ENCODE measurements at regions not wholly inside any gene's neighbourhood (a gene's known extent, or its start where the extent isn't known, plus 50 kb on each side); places are given as distances from the start of the nearest gene placed in this dataset.
A peak's percentile ranks its signal among the peaks of the same experiment; 100 is the strongest.

DNA sequence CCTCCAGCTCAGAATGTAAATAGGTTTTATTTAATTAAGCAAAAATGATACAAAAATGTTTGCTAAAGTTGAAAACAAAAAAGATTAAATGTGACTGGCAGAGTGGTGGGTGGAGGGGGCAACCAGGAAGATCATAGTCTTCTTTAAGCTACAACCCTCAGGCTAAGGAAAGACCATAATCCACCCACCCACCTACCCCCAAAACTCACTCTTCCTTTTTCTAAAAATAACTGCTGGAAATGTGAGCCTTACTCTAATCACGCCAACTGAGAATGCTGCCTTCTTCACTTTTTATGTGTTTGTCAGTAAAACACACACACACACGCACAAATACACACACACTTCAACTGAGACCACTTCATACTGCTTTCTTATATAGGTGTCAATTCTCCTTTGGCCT is 230.0 kb upstream of the EGLN3 start:
- no peak for TF ChIP-seq USF1 (IDR thresholded peaks at IDR 0.05)
- no peak for TF ChIP-seq EP300 (IDR thresholded peaks at IDR 0.05; ENCODE audit: borderline replicate concordance)
- no peak for TF ChIP-seq YY1 (IDR thresholded peaks at IDR 0.05; ENCODE audit: low read depth)
- no peak for TF ChIP-seq TCF12 (IDR thresholded peaks at IDR 0.05; ENCODE audit: low read depth)
- TF ChIP-seq ZBTB7A (IDR thresholded peaks at IDR 0.05; ENCODE audit: low read depth): no peak
- TF ChIP-seq EGR1 (IDR thresholded peaks at IDR 0.05): no peak
- TF ChIP-seq FOXM1 (IDR thresholded peaks at IDR 0.05; ENCODE audit: borderline replicate concordance, low read depth): no peak
- no peak for TF ChIP-seq TAF1 (IDR thresholded peaks at IDR 0.05; ENCODE audit: low read depth)
- TF ChIP-seq CREB1 (IDR thresholded peaks at IDR 0.05; ENCODE audit: low read depth): no peak
- no peak for TF ChIP-seq TEAD4 (IDR thresholded peaks at IDR 0.05)
- TF ChIP-seq, protein P1, sequence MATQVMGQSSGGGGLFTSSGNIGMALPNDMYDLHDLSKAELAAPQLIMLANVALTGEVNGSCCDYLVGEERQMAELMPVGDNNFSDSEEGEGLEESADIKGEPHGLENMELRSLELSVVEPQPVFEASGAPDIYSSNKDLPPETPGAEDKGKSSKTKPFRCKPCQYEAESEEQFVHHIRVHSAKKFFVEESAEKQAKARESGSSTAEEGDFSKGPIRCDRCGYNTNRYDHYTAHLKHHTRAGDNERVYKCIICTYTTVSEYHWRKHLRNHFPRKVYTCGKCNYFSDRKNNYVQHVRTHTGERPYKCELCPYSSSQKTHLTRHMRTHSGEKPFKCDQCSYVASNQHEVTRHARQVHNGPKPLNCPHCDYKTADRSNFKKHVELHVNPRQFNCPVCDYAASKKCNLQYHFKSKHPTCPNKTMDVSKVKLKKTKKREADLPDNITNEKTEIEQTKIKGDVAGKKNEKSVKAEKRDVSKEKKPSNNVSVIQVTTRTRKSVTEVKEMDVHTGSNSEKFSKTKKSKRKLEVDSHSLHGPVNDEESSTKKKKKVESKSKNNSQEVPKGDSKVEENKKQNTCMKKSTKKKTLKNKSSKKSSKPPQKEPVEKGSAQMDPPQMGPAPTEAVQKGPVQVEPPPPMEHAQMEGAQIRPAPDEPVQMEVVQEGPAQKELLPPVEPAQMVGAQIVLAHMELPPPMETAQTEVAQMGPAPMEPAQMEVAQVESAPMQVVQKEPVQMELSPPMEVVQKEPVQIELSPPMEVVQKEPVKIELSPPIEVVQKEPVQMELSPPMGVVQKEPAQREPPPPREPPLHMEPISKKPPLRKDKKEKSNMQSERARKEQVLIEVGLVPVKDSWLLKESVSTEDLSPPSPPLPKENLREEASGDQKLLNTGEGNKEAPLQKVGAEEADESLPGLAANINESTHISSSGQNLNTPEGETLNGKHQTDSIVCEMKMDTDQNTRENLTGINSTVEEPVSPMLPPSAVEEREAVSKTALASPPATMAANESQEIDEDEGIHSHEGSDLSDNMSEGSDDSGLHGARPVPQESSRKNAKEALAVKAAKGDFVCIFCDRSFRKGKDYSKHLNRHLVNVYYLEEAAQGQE (IDR thresholded peaks at IDR 0.05; ENCODE audit: low read depth): no peak
- TF ChIP-seq, protein P2, sequence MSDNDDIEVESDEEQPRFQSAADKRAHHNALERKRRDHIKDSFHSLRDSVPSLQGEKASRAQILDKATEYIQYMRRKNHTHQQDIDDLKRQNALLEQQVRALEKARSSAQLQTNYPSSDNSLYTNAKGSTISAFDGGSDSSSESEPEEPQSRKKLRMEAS (IDR thresholded peaks at IDR 0.05): no peak
- TF ChIP-seq RAD21 (IDR thresholded peaks at IDR 0.05; ENCODE audit: low read depth): no peak
- TF ChIP-seq NFIC (IDR thresholded peaks at IDR 0.05): no peak
- no peak for TF ChIP-seq CEBPB (IDR thresholded peaks at IDR 0.05)

DNA sequence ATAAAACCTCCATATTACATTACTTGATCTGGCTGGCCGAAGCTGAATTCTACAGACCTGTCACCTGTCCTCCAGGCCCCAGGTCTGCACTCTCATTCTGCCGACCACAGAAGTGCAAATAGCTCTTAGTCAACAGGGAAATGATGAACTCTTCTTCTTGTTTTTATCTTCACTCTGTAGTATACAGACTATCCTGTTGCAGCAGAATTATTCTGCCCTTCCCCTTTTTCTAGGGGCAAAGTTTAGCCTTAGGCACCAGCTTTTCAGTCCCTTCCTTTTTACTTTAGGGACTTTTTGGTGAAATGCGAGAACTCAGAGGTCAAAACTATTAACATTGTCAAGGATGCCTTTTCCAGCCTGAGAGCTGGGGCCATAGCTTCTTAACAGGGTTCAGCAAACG is 229.6 kb upstream of the EGLN3 start:
- TF ChIP-seq CREB1 (IDR thresholded peaks at IDR 0.05; ENCODE audit: low read depth) (no peak), NFIC (IDR thresholded peaks at IDR 0.05) (no peak), CEBPB (IDR thresholded peaks at IDR 0.05) (no peak), TCF12 (IDR thresholded peaks at IDR 0.05; ENCODE audit: low read depth) (no peak), ZBTB7A (IDR thresholded peaks at IDR 0.05; ENCODE audit: low read depth) (no peak), YY1 (IDR thresholded peaks at IDR 0.05; ENCODE audit: low read depth) (no peak), FOXM1 (IDR thresholded peaks at IDR 0.05; ENCODE audit: borderline replicate concordance, low read depth) (no peak)
- TF ChIP-seq, protein P2 (IDR thresholded peaks at IDR 0.05): no peak

GRCh38 chr14:34179727-34180126 is 228.9 kb upstream of the EGLN3 start:
- peak; percentile 43 for TF ChIP-seq NFIC (IDR thresholded peaks at IDR 0.05)
- TF ChIP-seq TCF12 (IDR thresholded peaks at IDR 0.05; ENCODE audit: low read depth): no peak
- TF ChIP-seq CREB1 (IDR thresholded peaks at IDR 0.05; ENCODE audit: low read depth): no peak

DNA sequence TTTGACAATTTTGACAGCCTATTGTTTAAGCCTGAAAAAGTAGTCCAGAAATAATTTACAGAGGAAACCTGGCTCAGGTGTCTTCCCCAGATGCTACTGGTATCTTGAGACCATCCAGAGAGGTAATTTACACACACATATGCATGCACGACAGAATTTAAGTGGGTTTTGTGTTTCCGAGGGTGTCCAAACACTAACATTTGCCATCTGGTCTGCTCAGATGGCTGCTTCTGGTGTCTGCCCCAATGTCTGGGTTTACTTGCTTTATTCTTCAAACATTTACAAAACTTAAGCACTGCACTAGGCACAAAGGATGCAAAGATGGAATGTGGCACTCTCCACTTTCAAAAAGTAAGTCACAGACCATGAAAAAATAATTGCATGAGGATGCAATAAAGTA is 226.6 kb upstream of the EGLN3 start:
- TF ChIP-seq, protein P2 (IDR thresholded peaks at IDR 0.05): no peak
- no peak for TF ChIP-seq TCF12 (IDR thresholded peaks at IDR 0.05; ENCODE audit: low read depth)
- no peak for TF ChIP-seq NFIC (IDR thresholded peaks at IDR 0.05)
- TF ChIP-seq, protein P1 (IDR thresholded peaks at IDR 0.05; ENCODE audit: low read depth): no peak
- no peak for TF ChIP-seq CREB1 (IDR thresholded peaks at IDR 0.05; ENCODE audit: low read depth)
- TF ChIP-seq YY1 (IDR thresholded peaks at IDR 0.05; ENCODE audit: low read depth): no peak
- no peak for TF ChIP-seq EGR1 (IDR thresholded peaks at IDR 0.05)
- TF ChIP-seq TAF1 (IDR thresholded peaks at IDR 0.05; ENCODE audit: low read depth): no peak
- TF ChIP-seq USF1 (IDR thresholded peaks at IDR 0.05): no peak
- TF ChIP-seq CEBPB (IDR thresholded peaks at IDR 0.05): no peak
- no peak for TF ChIP-seq RAD21 (IDR thresholded peaks at IDR 0.05; ENCODE audit: low read depth)
- TF ChIP-seq FOXM1 (IDR thresholded peaks at IDR 0.05; ENCODE audit: borderline replicate concordance, low read depth): no peak
- TF ChIP-seq TEAD4 (IDR thresholded peaks at IDR 0.05): no peak
- TF ChIP-seq EP300 (IDR thresholded peaks at IDR 0.05; ENCODE audit: borderline replicate concordance): no peak
- TF ChIP-seq ZBTB7A (IDR thresholded peaks at IDR 0.05; ENCODE audit: low read depth): no peak

DNA sequence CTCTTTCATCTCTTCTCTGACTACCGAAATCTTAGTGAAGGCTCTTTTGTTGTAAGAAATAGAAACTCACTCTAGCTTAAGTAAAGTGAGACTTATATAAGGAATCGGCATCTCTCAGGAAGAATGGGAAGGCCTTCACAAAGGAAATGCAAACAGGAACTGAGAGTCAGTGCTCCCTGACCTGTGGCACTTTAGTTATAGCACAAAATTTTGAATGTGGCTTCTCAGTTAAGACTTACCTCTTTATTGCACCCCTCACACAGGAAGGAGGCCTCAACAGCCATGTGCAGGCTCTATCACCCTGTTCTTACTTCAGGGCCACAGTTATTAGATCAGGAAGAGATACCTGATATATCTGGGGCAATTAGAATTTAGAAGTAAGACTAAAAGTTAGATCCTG is 224.7 kb upstream of the EGLN3 start:
- TF ChIP-seq EGR1 (IDR thresholded peaks at IDR 0.05) (no peak), EP300 (IDR thresholded peaks at IDR 0.05; ENCODE audit: borderline replicate concordance) (no peak), YY1 (IDR thresholded peaks at IDR 0.05; ENCODE audit: low read depth) (no peak), NFIC (IDR thresholded peaks at IDR 0.05) (no peak), TCF12 (IDR thresholded peaks at IDR 0.05; ENCODE audit: low read depth) (no peak), USF1 (IDR thresholded peaks at IDR 0.05) (no peak), ZBTB7A (IDR thresholded peaks at IDR 0.05; ENCODE audit: low read depth) (no peak), CEBPB (IDR thresholded peaks at IDR 0.05) (no peak), TEAD4 (IDR thresholded peaks at IDR 0.05) (no peak), FOXM1 (IDR thresholded peaks at IDR 0.05; ENCODE audit: borderline replicate concordance, low read depth) (no peak), TAF1 (IDR thresholded peaks at IDR 0.05; ENCODE audit: low read depth) (no peak), RAD21 (IDR thresholded peaks at IDR 0.05; ENCODE audit: low read depth) (no peak)
- TF ChIP-seq, protein P1 (IDR thresholded peaks at IDR 0.05; ENCODE audit: low read depth): no peak
- TF ChIP-seq, protein P2 (IDR thresholded peaks at IDR 0.05): no peak
